CMK (cell line): ENCODE measurements at regions not wholly inside any gene's neighbourhood (a gene's known extent, or its start where the extent isn't known, plus 50 kb on each side); places are given as distances from the start of the nearest gene placed in this dataset.
"Not testable (repeated sequence)": the region's sequence is repeated elsewhere in the genome, so short reads cannot be mapped to it uniquely, and the experiment has no call there.

Source experiments
- DNase-seq: peaks from one replicate; pipeline ENCODE4 v3.0.0-alpha.2; 2010; ENCODE audit warnings: low read depth

- DNase-seq, result not testable (repeated sequence)
Observed at GRCh38 chr9:68593760-68594159, 53.1 kb upstream of the TMEM252 start.

GRCh38 chr9:68595868-68596267, 55.2 kb upstream of the TMEM252 start:
- no peak for DNase-seq

GRCh38 chr9:68597362-68597997, 56.8 kb upstream of the TMEM252 start:
- no peak for DNase-seq

- no peak for DNase-seq
Observed at GRCh38 chr9:68599826-68600225, 59.1 kb upstream of the TMEM252 start.

- DNase-seq, result no peak
Observed at GRCh38 chr9:68601081-68601480, 60.4 kb upstream of the TMEM252 start.

- DNase-seq, result peak; percentile 39
Observed at GRCh38 chr9:68603371-68603770, 62.7 kb upstream of the TMEM252 start.

- no peak for DNase-seq
Observed at GRCh38 chr9:68608763-68609162, 68.1 kb upstream of the TMEM252 start.

GRCh38 chr9:68609901-68610415, 69.3 kb upstream of the TMEM252 start:
- no peak for DNase-seq

- DNase-seq, result no peak
Observed at GRCh38 chr9:68614121-68614520, 73.4 kb upstream of the TMEM252 start.

GRCh38 chr9:68617011-68617410, 76.3 kb upstream of the TMEM252 start:
- not testable (repeated sequence) for DNase-seq

GRCh38 chr9:68619072-68619471, 78.4 kb upstream of the TMEM252 start:
- no peak for DNase-seq

GRCh38 chr9:68619636-68620035, 79.0 kb upstream of the TMEM252 start:
- DNase-seq, result no peak

- DNase-seq, result no peak
Observed at GRCh38 chr9:68625559-68625958, 79.5 kb upstream of the PIP5K1B start.

- no peak for DNase-seq
Observed at GRCh38 chr9:68626526-68626925, 78.5 kb upstream of the PIP5K1B start.

- DNase-seq, result no peak
Observed at GRCh38 chr9:68627104-68627503, 77.9 kb upstream of the PIP5K1B start.

- DNase-seq, result no peak
Observed at GRCh38 chr9:68627594-68627993, 77.4 kb upstream of the PIP5K1B start.

GRCh38 chr9:68629042-68629441, 76.0 kb upstream of the PIP5K1B start:
- no peak for DNase-seq

- DNase-seq, result no peak
Observed at GRCh38 chr9:68631811-68632210, 73.2 kb upstream of the PIP5K1B start.

- DNase-seq, result no peak
Observed at GRCh38 chr9:68637020-68637419, 68.0 kb upstream of the PIP5K1B start.

- DNase-seq, result not testable (repeated sequence)
Observed at GRCh38 chr9:68639261-68639660, 65.8 kb upstream of the PIP5K1B start.

GRCh38 chr9:68640421-68641089, 64.5 kb upstream of the PIP5K1B start:
- DNase-seq, result no peak

- DNase-seq, result no peak
Observed at GRCh38 chr9:68643901-68644809, 60.9 kb upstream of the PIP5K1B start.

- no peak for DNase-seq
Observed at GRCh38 chr9:68644831-68645230, 60.2 kb upstream of the PIP5K1B start.
